Fibroblast of upper back skin (primary cell): ENCODE measurements at regions not wholly inside any gene's neighbourhood (a gene's known extent, or its start where the extent isn't known, plus 50 kb on each side); places are given as distances from the start of the nearest gene placed in this dataset.
A peak's percentile ranks its signal among the peaks of the same experiment; 100 is the strongest.

Experiments used
- DNase-seq: peaks from one replicate; pipeline ENCODE4 v3.0.0-alpha.2; 2013

GRCh38 chr2:7771781-7772180 lies 854.6 kb downstream of the RNF144A start:
- no peak for DNase-seq

DNA sequence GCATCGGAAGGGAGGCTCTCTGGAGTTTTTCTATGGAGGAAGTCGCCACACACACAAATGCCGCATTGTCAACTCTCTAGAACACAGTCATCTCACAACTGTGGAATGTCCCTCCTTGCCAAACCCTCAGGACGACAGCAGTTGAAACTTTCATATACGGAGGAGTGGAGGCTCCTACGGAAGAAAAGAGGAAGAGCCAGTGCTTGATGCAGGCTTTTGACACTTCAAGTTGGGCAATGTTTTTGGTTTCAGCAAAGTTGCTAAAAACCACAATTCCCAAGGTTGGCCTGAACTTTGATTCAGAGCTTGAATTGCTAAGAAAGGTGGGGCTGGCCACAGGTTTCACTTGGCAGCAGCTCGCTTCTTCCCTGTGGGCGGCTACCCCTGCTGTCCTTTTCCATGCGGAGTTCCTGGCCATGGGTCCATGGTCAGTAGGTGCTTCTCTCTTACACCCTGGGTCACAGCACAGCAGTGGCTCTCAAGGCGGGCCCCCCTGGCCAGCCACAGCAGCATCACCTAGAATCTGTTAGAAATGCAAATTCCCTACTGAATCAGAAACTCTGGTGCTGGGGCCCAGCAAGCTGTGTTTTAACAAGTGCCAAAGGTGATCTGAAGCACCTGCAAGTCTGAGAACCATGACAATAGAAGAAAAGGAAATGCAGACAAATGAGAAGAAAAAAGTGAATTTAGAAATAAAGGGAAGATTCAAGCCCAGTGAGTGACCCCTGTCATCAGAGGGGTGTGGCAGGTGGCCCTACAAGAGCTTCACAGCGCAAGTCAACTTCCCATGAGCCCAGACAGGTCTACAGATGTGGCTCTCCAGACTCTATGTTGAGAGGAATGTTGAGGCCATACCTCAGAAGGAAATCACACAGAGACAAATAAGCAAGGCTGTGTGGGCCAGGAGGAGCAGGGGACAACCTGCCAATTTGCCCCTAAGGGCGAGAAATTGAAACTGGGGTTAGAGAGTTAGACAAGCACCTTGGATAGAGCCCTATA lies 856.4 kb downstream of the RNF144A start:
- peak; percentile 52 for DNase-seq

DNA sequence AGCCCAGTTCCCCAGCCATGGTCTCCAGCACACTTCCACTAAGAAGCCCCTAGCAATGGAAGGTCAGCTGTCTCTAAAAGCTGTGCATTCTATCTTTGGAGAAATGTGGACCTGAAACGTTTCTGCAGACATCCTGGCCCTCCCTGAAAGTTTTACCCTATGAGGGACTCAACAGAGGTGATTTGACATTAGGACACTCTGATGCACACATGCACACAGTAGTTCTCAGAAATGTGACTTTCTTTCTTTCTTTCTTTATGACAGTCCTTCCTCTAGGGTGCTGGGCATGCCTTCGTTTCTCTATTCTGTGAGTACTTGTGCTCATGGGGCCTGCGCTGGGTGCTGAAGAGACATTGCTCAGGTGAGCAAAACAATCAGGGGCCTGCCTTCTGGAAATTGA lies 857.3 kb downstream of the RNF144A start:
- no peak for DNase-seq

DNA sequence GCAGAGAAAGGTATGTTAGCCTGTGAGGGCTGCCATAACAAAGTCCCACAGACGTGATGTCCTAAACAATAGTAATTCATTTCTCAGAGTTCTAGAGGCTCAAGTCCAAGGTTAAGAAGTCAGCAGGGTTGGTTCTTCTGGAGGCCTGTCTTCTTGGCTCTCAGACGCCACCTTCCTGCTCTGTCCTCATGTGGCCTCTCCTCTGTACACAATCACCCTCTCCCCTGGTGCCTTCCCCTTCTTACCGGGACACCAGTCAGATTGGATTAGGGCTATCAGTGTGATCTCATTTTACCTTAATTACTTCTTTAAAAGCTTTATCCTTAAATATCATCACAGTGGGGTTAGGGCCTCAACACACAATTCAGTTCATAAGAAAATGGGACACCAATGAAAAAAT lies 860.5 kb downstream of the RNF144A start:
- DNase-seq: no peak

GRCh38 chr2:7780321-7780720 lies 863.1 kb downstream of the RNF144A start:
- DNase-seq: no peak

- DNase-seq: no peak
Measured at GRCh38 chr2:7785700-7786099, 868.5 kb downstream of the RNF144A start.

GRCh38 chr2:7788736-7789135 lies 871.5 kb downstream of the RNF144A start:
- no peak for DNase-seq

DNA sequence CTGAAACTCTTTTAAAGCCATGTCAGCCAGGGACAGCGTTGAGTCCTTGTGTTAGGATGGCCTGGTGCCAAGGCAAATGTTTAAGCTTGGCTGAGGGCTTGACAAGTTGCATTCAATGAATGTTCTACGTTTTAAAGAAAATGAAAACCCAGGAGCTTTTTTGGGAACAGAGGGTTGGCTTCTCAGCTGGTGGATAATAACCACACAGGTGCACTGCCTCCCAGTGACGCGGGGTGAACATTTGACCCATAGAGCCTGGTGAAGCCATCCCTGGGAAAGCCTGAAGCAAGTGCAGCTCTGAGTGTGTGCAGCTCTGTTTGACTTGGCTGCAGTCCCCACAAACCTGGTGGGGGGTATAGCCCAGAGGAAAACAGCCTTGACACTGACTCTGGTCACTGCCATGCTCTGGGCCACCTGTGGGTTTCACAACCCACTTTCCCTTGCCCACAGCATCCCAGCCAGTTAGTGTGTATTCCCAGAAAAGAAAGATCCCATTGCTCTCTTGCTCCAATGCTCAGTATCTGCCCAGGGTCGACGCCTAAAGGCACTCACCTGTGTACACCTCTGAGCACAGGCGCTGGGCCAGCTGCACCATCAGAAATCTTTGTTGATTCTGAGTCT lies 874.9 kb downstream of the RNF144A start:
- DNase-seq: no peak

DNA sequence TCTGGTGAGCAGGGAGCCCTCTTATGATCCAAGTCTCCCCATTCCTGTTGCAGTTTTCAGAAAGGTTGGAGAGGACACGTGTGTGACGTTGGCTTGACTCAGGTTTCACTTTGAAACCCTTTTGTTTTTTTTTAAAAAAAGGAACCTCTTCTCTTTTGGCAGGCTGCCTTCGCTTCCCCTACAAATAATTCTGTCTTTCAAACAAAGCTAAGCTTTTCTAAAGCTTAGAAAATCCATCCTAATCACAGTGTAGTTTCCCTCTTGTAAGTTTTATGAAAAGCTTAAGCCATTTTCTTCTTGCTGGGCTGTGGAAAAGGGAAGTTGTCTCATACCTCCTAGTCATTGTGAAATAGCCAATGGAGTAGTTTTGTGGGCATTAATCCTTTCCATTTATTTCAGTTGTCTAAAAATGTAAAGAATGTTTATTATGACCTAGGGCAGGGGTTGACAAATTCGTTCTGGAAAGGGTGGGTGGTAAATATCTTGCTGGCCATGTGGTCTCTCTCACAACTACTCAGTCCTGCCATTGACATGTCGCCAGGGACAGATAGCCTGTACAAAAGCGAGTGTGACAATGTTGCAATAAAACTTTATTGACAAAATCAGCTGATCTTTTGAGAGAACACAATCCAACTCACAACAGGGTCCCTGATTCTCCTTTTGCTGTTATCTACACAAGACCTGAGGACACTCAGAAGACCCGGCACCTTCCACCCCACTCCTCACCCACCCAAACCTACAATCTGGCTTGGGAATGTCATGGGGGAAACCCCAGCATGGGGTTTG lies 878.8 kb downstream of the RNF144A start:
- DNase-seq: peak; percentile 53

DNA sequence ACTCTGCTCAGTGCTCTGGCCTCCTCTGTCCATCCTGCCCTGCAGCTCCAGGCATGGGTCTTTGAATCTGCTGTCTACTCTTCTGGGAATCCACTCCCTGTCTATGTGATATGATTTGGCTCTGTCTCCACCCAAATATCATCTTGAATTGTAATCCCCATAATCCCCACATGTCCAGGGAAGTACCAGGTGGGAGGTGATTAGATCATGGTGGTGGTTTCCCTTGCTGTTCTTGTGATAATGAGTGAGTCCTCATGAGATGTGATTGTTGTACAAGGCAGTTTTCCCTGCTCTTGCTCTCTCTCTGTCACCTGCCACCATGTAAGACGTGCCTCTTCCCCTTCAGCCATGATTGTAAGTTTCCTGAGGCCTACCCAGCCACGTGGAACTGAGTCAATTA lies 881.8 kb upstream of the ID2 start:
- no peak for DNase-seq

DNA sequence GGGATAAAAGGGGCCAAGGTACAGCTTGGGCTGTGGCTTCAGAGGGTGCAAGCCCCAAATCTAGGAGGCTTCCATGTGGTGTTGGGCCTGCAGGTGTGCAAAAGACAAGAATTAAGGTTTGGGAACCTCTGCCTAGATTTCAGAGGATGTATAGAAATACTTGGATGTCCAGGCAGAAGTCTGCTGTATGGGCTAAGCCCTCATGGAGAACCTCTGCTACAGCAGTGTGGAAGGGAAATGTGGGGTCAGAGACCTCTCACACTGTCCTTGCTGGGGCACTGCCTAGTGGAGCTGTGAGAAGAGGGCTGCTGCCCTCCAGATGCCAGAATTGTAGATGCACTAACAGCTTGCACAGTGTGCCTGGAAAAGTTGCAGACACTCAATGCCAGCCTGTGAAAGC lies 880.6 kb upstream of the ID2 start:
- DNase-seq: no peak

DNA sequence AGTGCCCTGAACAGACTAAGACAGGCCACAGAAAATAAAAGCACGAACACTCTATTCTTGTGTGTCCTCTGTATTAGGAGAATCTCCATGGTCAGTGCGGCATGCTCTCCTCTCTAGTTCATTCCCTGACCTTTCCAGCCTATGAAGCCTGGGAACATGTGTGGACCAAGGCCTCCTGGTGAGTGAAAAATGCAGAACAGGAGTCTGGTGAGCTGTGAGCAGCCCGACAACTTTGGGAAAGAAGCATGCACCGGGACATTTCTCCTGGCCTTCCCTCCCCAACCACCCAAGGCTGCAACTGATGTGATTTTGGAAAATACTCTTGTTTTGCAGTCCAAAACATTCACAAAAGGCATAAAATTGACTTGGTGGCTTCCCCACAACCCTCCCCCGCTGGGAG lies 878.3 kb upstream of the ID2 start:
- no peak for DNase-seq

DNA sequence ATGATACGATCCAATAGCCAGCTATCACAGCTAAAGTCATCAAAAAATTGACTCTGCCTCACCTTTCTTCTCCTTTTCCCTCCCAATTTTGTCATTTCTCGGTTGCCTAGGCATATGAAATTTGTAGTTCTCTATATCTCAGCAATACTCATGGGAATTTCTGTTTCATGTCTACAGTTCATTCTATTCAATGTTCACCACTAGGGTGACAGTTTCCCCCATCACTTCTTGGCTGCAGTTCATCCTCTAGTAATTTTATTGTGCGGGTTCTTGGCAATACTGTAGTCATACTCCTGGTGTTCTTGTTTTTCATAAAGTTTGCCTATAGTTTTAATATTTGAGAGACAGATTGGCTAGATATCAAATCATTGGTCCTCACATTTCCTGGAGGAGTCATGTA lies 872.2 kb upstream of the ID2 start:
- DNase-seq: no peak

GRCh38 chr2:7811073-7811472 lies 870.8 kb upstream of the ID2 start:
- no peak for DNase-seq

- peak; percentile 93 for DNase-seq
Measured at GRCh38 chr2:7812231-7812995, 869.4 kb upstream of the ID2 start.

DNA sequence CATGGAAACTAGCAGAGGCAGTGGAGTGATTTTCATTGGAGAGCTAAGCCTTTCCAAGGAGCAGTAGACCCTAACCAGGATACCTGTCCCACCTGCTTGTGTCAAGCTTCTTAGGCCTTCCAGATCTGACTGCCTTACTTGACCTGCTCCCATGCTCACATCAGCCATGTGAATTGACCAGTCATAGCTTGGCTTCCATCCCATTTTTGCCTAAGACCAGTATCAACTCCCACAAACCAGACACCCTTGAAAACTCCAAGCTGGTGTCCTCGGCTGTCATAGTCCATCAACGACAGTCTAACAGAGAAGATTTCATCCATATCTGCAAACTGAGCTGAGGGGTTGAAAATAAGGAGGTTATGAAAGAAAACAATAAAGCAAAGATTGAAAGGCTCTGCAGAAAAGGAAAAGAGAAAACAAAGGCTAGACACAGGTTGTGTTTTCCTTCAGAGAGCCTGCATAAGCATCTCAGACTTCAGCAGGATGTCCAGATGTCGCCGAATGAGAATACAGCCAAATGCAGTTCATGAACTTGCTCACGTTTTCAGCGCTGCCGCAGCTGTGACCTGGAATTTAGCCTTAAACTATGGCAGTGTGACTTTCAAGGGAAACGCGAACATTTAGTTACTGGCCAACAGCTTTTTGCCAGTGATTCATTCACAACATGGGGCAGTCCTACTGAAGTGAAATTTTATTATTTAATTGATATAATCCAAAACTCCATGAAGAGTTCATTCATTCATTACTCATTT lies 868.1 kb upstream of the ID2 start:
- DNase-seq: peak; percentile 33

- no peak for DNase-seq
Measured at GRCh38 chr2:7815726-7816125, 866.1 kb upstream of the ID2 start.

DNA sequence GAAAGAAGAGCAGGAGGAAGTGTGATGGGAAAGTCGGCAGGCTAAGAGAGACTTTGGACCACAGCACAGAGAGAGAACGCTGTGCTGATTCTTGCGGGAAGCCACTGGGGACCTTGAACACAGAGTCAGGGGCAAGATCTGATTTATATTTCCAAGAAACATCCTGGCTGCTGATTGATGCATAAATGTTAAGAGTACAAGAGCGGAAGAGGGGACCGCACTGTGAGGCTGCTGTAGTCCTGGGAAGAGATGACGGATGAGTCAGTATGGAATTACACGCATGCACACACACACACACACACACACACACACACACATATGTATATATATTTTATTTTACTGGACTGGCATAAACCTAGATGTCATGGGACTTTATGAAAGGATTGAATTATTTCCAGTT lies 865.6 kb upstream of the ID2 start:
- peak; percentile 19 for DNase-seq

GRCh38 chr2:7816944-7817343 lies 864.9 kb upstream of the ID2 start:
- DNase-seq: no peak

- DNase-seq: no peak
Measured at GRCh38 chr2:7819316-7819715, 862.5 kb upstream of the ID2 start.

GRCh38 chr2:7819850-7820249 lies 862.0 kb upstream of the ID2 start:
- no peak for DNase-seq

DNA sequence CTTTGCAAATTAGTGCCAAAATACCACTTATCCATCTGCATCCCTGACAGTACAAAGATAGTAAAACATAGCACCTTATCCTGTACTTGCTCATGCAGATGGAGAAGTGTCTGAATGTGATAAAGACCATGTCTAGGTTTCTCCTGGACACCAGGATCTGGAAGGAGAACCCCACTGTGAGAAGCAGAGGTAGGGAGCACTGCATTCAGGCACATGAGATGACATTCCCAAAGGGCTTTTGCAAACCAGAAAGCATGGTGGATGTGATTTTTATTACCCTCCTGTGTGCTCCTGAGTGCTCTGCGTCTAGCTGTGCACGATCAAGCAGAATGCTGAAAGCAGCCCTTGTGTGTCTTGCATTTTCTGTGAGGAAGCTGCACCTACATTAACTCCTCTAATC lies 857.6 kb upstream of the ID2 start:
- no peak for DNase-seq
